ENCODE measurements at regions not wholly inside any gene's neighbourhood (a gene's known extent, or its start where the extent isn't known, plus 50 kb on each side); places are given as distances from the start of the nearest gene placed in this dataset.
"Not testable (repeated sequence)": the region's sequence is repeated elsewhere in the genome, so short reads cannot be mapped to it uniquely, and the experiment has no call there.

DNA sequence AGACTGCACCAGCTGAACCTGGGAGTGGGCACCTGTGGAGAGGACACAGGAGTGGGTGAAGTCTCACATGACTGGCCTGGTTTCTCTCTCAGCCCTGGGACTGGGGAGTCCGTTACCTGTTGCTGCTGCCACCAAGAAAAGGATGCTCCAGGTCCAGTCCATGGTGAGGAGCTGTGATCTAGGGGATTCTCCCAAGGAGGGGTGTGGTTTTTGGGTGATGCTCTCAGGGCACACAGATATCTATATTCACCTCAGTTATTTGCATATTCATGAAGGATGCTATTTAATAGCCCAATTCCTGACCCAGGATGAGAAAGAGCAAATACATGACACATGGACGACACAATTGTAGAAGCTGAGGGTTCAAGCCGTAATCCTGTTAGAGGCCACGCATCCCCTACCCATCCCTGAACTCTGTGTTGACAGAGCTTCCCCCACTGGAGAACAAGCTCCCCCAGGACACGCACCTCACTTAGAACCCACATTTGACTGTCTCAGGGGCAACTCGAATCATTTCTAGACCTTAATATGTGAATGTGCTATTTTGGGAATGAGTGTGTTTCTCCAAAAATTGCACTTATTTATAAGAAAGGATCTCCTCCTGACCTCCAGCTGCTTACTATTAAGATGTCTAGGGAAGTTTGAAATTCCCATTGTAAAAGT, 658.9 kb downstream of the TMEM121 start:
- not testable (repeated sequence) for DNase-seq (ENCODE audit: insufficient read length, low spot score)
- peak; percentile 70 for FAIRE-seq

DNA sequence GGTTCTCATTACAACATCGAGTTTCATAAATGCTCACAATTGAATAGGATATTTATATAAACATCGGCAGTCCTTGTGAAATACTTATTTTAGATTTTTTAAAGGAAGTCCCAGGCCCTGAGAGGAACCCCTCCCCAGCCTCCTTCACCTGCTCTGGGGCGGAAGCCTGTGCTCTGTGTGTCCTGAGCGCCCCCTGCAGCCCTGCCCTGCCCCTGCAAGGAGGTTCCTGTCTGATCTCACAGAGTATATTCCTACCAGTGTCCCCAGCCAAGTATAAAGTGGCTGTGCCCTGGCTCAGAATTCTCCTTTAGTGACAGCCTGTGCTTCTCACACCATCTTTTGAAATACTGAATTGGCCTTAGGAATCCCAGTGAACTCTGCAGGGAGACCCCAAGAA, 659.5 kb downstream of the TMEM121 start:
- DNase-seq (ENCODE audit: insufficient read length, low spot score) (no peak), FAIRE-seq (no peak)

DNA sequence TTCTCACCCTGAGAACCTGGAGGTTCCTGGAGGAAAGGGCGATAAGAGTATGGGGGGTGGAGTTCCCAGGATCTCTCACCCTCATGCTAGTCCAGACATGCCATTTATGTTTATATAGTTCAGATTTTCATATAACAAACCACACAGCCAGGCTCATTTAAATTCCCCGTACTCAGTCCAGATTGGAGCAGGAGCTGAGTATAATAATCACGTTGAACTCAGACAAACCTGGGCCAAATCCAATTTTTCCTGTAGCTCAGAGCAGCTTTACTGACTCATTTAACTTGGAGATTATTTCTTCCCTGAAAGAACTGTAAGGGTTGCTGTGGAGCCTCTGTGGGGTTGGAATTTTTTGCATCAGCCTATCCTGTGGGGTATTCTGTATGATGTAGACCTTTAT, 660.8 kb downstream of the TMEM121 start:
- DNase-seq (ENCODE audit: insufficient read length, low spot score) (no peak), FAIRE-seq (no peak)

DNA sequence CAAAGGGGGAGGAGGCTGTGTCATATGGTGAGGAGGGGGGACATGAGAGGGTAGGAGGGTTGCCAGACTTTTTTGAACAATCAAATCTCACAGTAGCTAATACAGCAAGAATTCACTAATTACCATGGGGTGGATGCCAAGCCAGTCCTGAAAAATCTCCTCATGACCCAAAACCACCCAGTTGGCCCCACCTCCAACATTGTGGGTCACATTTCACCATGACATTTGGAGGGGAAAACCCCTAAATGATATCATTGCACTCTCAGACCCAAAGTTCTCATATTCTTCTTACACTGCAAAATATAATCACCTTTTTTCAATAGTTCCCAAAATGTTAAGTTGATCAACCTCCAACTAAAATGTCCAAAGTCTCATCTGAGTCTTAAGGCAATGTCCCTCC, 666.3 kb downstream of the TMEM121 start:
- not testable (repeated sequence) for DNase-seq (ENCODE audit: insufficient read length, low spot score); FAIRE-seq

DNA sequence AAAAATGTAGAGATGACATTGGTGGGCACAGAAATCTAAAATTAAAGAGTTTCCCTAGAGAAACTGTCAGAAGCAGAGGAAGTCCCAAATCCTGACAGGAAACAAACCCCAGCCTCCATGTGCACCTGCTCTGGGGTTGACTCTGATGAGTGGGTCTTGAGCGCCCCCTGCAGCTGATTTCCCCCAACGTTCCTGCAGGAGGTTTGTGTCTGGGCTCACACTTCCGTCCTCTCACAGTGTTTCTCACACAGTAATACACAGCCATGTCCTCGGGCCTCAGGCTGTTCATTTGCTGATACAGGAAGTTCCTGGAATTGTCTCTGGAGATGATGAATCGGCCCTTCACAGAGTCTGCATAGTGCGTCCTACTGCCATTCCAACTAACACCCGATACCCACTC, 670.1 kb downstream of the TMEM121 start:
- DNase-seq (ENCODE audit: insufficient read length, low spot score); FAIRE-seq: not testable (repeated sequence)

DNA sequence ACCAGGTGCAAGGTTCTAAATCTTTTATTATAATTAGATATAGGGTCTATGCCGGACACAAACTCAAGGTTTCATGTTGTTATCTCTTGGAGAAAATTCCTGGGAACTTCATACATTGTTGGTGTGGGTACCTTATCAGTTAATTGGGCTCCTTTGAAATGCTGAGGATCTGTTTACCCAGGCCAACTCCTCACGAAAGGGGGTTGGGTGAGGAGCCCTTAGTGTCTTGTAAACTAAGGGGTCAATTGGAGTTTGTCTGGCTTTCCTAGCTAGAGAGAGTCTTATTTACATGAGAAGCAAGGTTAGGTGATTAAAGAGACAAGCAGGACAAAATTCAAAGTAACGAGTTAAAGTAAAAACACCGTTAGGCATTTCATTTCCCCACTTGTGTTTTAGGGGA, 670.9 kb downstream of the TMEM121 start:
- not testable (repeated sequence) for DNase-seq (ENCODE audit: insufficient read length, low spot score); FAIRE-seq

DNA sequence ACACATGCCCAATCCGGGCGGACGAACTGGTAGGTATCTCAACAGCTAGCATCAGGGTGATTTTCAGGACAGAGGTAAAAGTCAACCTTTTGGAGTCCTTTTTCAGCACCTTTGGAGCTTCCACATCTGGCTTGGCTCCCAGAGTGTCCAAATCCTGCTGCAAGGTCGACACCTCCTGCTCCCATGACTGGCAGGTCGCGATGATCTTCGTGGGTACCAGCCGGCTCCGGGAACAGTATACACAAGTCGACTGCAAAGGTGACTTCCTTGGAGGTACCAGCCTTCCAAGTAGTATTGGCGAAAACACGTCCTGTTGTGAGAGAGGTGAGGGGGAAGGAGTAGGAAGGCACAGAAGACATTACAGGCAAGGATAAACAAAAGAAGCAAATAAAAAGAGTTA, 672.7 kb downstream of the TMEM121 start:
- FAIRE-seq, result no peak
- no peak for DNase-seq (ENCODE audit: insufficient read length, low spot score)

DNA sequence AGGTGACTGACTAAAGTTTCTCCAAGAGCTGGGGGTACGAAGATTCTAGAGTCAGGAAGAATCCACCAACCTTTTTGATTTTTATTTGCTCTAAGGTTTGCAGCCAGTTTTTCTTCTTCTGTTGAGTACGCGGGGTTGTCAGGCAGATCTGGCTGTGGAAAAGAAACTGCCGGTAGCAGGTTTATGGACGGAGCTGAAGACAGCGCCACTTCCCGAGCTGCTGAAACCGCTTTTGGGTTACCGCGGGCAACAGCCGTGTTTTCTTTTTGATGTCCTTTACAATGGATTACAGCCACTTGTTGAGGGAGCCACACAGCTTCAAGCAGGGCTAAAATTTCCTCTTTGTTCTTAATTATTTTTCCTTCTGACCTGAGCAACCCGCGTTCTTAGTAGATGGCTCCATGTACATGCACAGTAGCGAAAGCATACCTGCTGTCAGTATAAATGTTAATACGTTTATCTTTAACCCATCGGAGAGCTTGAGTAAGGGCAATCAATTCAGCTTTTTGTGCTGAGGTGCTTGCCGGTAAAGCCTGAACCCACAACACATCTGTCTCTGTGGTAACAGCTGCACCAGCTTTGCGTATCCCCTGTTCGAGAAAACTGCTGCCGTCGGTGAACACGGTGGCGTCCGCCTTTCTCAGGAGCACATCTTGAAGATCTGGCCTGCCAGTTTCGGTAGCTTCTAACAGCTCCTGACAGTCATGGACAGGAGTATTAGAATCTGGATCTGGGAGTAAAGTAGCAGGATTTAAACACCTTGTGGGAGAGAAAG, 674.3 kb downstream of the TMEM121 start:
- FAIRE-seq, result no peak
- no peak for DNase-seq (ENCODE audit: insufficient read length, low spot score)

DNA sequence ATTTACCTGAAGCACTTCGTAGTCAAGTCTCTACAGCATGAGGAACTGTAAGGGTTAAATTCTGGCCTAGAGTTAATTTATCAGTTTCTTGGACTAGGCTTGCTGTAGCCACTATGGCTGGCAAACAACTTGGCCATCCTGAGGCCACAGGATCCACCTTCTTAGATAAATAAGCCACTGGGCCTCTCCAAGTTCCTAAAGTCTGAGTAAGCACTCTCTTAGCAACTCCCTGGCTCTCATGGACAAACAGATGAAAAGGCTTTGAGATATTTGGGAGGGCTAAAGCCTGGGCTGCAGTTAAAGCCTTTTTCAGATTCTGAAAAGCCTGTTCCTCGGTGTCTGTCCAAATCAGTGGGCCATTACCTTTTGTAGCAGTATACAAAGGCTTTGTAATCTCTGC, 675.0 kb downstream of the TMEM121 start:
- no peak for FAIRE-seq
- DNase-seq (ENCODE audit: insufficient read length, low spot score), result no peak

DNA sequence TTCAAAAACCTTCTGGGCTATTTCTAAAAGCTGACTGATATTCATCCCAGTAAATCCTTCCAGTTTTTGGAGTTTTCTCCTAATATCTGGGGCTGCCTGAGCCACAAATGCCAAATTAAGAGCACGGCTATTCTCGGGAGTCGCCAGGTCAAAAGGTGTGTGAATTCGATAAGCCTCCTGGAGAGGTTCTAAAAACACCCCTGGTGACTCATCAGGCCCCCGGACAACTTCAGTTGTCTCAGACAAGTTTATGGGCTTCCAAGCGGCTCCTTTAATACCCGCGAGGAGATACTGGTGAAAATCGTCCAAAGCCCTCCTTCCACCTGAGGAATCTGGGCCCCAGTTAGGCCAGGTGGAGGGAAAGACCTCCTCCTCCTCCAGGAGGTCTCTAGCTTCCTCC, 677.1 kb downstream of the TMEM121 start:
- no peak for DNase-seq (ENCODE audit: insufficient read length, low spot score)
- FAIRE-seq, result no peak

DNA sequence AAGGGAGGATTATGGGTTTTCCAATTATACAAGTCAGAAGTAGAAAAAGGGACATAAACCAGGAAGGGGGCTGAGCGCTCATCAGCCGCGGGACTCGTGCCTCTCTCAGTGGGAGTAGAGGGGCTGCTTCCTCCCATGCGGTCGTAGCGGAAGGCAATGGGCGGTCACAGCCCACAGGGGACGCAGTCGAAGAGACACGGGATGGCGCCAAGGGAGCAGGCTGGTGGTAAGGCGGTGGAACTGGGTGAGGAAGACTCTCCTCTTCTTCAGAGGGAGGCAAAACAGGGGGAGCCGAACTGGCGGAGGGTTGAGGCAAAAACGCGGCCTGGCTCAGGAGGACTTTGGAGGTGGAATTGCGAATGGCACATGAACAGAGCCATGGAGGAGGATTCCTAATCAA, 677.7 kb downstream of the TMEM121 start:
- FAIRE-seq, result no peak

DNA sequence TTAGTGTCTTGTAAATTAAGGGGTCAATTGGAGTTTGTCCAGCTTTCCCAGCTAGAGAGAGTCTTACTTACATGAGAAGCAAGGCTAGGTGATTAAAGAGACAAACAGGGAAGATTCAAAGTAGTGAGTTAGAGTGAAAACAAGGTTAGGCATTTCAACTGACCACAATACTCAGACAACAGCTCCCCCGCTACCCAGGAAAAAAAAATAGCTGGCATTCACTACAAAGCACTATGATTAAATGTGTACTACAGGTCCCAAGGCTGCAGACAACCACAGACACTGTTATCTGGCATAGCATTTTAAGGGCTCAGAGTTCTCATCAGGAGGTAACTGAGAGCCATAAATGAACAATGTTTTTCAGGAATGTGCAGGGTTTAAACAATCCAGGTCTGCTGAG, 680.9 kb downstream of the TMEM121 start:
- FAIRE-seq (no peak), DNase-seq (ENCODE audit: insufficient read length, low spot score) (no peak)

More for the DNA sequence above, 677.7 kb downstream of the TMEM121 start:
- DNase-seq (ENCODE audit: insufficient read length, low spot score), result no peak

DNA sequence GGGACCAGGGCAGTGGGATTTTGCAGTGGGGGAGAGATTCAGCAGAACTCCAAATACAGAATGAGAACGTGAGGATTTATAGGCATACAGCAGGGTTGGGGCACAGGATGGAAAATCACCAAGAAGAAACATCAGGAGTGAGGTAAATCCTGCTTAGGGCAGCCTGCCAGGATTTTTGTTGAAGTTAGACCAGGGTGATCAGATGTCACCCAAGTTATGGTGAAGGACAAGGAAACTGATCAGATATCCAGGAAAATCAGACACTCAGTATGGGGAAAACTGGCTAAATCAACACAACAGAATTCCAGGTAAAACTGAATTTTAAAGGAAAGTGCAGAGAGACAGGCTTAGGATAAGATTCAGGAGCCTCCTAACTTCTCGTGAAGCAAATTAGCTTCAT, 682.4 kb downstream of the TMEM121 start:
- FAIRE-seq, result no peak
- DNase-seq (ENCODE audit: insufficient read length, low spot score), result no peak

DNA sequence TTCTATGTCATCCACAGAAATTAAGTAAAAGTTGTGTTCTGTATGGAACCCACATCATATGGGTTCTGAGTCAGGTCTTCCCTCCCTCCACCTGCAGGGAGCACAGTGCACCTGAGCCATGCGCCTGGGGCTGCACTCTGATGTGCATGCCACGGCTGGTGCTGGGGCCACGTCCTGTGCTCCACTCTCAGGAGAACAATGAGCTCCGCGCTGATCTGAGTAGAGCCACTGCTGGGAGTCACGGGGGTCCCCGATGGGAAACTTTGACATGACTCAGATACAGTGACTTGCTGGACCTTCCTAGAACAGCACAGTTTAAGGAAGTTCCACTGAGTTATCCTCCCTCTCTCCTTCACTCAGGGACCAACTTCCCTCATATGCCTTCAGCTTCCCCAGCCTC, 683.4 kb downstream of the TMEM121 start:
- FAIRE-seq (no peak), DNase-seq (ENCODE audit: insufficient read length, low spot score) (no peak)

DNA sequence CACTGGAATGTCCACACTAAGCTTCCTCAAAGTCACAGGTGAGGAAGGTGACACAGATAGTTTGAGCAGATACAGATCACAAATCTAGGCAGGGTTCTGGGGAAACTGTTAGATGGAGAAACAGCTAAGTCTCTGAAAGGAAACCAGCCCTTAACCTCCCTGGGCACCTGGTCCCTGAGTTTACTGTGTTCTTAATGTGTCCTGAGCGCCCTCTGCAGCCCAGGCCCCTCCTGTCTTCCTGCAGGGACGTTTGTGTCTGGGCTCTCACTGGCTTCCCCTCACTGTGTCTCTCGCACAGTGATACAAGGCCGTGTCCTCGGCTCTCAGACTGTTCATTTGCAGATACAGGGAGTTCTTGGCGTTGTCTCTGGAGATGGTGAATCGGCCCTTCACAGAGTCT, 684.3 kb downstream of the TMEM121 start:
- DNase-seq (ENCODE audit: insufficient read length, low spot score) (no peak), FAIRE-seq (no peak)

DNA sequence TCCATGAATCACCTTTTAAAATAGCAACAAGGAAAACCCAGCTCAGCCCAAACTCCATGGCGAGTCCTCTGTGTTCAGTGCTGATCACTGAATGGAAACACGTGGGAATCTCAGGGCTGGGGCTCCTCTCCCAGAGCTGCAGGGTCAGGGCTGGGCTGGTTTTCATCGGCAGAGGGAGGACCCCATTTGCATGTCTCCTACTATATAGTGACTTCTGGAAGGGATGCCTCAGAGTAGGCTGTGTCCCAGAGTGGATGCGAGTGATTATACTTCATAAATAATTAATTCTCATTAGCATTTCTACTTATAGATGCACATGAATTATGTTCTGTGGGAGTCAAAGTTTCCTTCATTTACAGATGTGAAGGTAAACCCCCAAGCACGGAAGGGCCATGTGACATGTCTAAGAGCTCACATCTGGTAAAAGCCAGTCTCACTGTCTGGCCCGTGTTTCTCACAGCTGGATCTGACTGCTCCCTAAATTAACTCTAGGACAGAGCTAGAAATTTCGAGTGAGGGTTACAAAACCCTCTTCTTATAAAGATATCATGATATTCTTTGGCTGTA, 685.0 kb downstream of the TMEM121 start:
- FAIRE-seq (no peak), DNase-seq (ENCODE audit: insufficient read length, low spot score) (no peak)

DNA sequence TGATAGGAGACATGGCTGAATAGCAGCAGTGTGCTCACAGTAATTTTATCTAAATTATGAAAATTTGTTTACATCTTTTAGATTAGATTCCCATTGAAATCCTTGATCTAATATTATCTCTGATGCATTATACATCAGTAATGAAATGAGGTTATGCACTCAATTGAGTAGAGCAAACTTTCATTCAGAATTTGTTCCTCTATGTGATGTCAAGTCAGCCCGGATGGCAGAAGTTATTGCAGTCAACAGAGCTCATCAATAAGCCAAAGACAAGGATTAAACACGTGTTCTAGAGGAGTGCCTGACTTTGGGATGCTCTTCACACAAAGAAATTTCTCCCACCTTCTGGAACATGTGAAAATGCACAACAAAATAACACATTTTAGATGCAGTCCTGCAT, 688.8 kb downstream of the TMEM121 start:
- FAIRE-seq (no peak), DNase-seq (ENCODE audit: insufficient read length, low spot score) (no peak)

DNA sequence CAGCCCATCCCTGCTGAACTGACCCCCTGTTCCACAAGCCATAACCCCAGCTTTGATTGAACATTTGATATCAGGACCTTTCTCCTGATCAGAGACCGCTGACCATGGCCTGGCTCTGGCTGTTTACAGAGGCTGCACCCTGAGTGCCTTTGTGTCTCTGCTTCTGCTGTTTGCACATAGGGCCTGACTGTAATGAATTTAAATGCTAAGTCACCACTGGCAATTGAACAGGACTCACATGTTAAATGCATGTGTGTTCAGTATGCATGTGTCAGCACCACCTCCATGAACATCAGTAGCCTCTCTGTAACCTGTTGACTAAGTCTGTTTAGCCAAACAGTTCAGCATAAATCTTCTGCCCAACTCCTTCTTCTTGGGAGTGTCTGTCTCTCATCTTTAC, 690.3 kb downstream of the TMEM121 start:
- no peak for DNase-seq (ENCODE audit: insufficient read length, low spot score)
- no peak for FAIRE-seq

DNA sequence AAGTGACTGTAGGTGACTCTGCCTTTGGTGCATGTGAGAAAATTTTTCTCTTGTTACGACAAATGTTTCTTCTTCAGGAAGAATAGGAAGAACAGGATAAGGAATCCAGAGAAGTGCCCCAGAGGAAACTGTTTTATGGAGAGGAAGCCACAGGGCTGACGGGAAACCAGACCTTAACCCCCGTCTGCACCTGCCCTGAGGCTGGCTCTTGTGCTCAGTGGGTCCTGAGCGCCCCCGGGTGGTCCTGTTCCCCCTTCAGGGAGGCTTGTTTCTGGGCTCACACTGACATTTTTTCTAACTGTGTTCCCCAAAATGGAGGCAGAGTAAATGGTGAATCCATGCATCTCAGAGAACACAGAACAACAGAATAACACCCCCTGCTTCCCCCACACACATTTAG, 691.8 kb downstream of the TMEM121 start:
- no peak for DNase-seq (ENCODE audit: insufficient read length, low spot score)
- FAIRE-seq, result peak; percentile 77

DNA sequence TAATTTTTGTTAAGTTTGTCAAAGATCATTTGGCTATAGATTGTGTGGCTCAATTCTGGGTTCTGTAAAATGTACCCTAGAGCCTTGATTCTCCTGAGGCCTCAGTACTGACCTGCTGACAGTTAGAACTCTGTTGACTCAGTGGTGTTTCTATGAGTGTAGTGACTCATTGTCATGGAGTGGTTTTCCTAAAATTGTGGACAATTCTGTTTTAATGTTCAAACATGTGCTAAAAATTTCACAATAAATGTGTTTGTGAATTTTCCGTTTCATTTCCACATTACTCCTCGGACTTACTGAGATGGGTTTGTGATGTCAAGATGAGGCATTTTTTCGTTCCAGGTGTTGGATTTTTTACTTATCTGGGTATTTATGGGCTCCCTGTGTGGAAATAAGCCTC, 695.9 kb downstream of the TMEM121 start:
- DNase-seq (ENCODE audit: insufficient read length, low spot score), result no peak

DNA sequence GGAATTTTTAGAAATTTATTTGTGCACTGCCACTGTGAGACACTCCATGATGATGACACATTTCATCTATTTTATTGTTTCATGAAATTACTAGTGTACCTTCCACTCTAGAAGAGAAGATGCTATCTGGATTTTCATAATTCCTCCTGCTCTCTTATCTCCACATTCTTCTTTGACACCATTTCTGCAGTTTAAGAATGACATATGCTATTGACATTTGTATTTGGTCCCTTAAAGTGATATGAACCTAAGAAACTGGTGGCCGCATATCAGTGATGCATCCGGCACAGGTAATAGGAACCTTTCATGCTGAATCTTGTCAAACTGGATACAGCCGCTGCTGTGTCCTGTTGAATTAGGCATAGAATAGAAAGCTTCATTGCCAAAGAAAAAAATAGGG, 696.3 kb downstream of the TMEM121 start:
- DNase-seq (ENCODE audit: insufficient read length, low spot score) (no peak), FAIRE-seq (no peak)

More for the DNA sequence above, 695.9 kb downstream of the TMEM121 start:
- no peak for FAIRE-seq

DNA sequence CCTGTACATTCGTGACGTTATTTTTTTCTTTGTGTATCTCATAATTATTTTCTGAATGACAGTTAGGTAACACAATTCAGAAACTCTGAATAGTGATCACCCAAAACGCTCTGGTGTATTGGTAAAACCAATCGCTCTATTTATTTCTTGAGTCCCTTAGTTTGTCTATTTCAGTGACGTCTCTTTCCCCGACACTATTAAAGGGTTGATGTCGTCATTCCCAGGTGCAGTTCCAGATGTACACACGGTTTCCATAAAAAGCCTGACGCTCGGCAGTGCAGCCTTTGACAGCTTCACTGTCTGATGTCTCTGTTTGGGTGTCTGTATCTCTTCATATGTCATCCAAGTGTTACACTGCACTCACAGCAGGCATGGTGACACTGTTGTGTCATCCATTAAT, 701.4 kb downstream of the TMEM121 start:
- no peak for DNase-seq (ENCODE audit: insufficient read length, low spot score)
- no peak for FAIRE-seq
